Small intestine (tissue), 7 donors: ENCODE measurements at regions not wholly inside any gene's neighbourhood (a gene's known extent, or its start where the extent isn't known, plus 50 kb on each side); places are given as distances from the start of the nearest gene placed in this dataset.

Source experiments
- DNase-seq, 2 donors: peaks; one replicate each; pipeline versions ENCODE4 v3.0.0 to v3.0.0-alpha.2; 2013
- FAIRE-seq: peaks from 2 replicates; lab custom pipeline; 2012; peaks lifted over from hg19 to GRCh38; lab: Jason Lieb, UNC
- H3K27ac ChIP-seq, 3 donors: one replicate each; pipeline ENCODE4 v1.5.1; 2013; ENCODE audit warnings: low read length in 2 of 3, mild to moderate bottlenecking in 2 of 3, control low read depth in 1 of 3, inconsistent platforms in 1 of 3, low read depth in 1 of 3, moderate library complexity in 1 of 3
- H3K27me3 ChIP-seq, 3 donors: one replicate each; pipeline ENCODE4 v1.6.1; 2013; ENCODE audit warnings: low read length in 3 of 3, inconsistent platforms in 1 of 3; ENCODE audit not compliant: control insufficient read depth in 3 of 3, insufficient read depth in 3 of 3
- H3K36me3 ChIP-seq, 3 donors: one replicate each; pipeline ENCODE4 v1.6.1; 2013; ENCODE audit warnings: low read length in 3 of 3, inconsistent platforms in 1 of 3, low read depth in 1 of 3, mild to moderate bottlenecking in 1 of 3, moderate library complexity in 1 of 3; ENCODE audit not compliant: control insufficient read depth in 3 of 3, insufficient read depth in 2 of 3
- H3K4me1 ChIP-seq, 3 donors: one replicate each; pipeline ENCODE4 v1.6.1; 2013; ENCODE audit warnings: low read length in 2 of 3, inconsistent platforms in 1 of 3, low read depth in 1 of 3, mild to moderate bottlenecking in 1 of 3, moderate library complexity in 1 of 3; ENCODE audit not compliant: control insufficient read depth in 3 of 3, insufficient read depth in 2 of 3
- H3K4me3 ChIP-seq, 3 donors: one replicate each; pipeline ENCODE4 v1.5.1; 2013; ENCODE audit warnings: low read length in 3 of 3, control low read depth in 1 of 3, inconsistent platforms in 1 of 3, low read depth in 1 of 3, mild to moderate bottlenecking in 1 of 3, moderate library complexity in 1 of 3
- H3K9me3 ChIP-seq, 2 donors: one replicate each; pipeline ENCODE4 v1.6.1; 2013; ENCODE audit warnings: low read depth in 1 of 2, low read length in 1 of 2; ENCODE audit not compliant: control insufficient read depth in 2 of 2, insufficient read depth in 1 of 2
- WGBS, 3 donors: extraction: QIAGEN DNeasy Blood & Tissue Kit; methylation state at CpG; one replicate each; pipeline ENCODE4 v1.1.7; 2013; 5-methylcytosine and 5-hydroxymethylcytosine counted together
- donor health status: healthy with polysubstance abuse.
- donor health status: control.
- donor health status: control.
- donor health status: Bipolar disorder and iron deficiency.
- donor health status: healthy.

DNA sequence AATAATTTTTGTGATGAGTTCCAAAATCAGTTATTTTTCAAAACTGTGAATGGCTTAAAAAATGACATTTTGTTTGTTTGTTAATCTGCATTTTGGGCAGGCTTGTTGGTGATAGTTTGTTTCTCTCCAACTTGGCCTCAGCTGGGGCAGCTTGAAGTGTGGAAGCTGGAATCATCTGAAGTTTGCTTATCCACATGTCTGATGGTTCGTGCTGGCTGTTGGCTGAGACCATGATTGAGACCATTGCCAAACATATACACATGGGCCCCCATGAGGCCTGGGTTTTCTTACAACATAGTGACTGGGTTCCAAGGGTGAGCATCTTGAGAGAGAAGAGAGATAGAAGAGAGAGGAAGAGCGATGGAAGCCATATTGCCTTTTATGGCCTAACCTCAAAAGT, 201.2 kb downstream of the NDFIP2 start:
- Histone ChIP-seq H3K36me3 (no peaks in the 10 kb centered on the region), H3K27ac (no peak overlapping the region), H3K4me3 (no peak overlapping the region), H3K27me3 (no peaks in the 10 kb centered on the region), H3K4me1 (peaks cover 0 to 5% (median 0%) of the 10 kb centered on the region in 3 donors), H3K9me3 (peaks cover 0 to 9% of the 10 kb centered on the region in 2 donors)
- DNase-seq (no peak), FAIRE-seq (no peak)
- WGBS, 3 donors = 87 to 98% (median 97%) methylated on average over 2 of the region's 2 CpGs

GRCh38 chr13:79681069-79681468, 200.1 kb downstream of the NDFIP2 start:
- WGBS, 3 donors = 70 to 81% (median 77%) methylated on average over 1 of the region's 1 CpG
- Histone ChIP-seq H3K36me3 (no peaks in the 10 kb centered on the region), H3K27me3 (no peaks in the 10 kb centered on the region), H3K9me3 (peaks cover 0 to 9% of the 10 kb centered on the region in 2 donors), H3K4me3 (no peak overlapping the region), H3K27ac (no peak overlapping the region), H3K4me1 (peaks cover 0 to 9% (median 0%) of the 10 kb centered on the region in 3 donors)
- DNase-seq = peak in 1 of 2 donors; percentile 41
- FAIRE-seq = no peak

DNA sequence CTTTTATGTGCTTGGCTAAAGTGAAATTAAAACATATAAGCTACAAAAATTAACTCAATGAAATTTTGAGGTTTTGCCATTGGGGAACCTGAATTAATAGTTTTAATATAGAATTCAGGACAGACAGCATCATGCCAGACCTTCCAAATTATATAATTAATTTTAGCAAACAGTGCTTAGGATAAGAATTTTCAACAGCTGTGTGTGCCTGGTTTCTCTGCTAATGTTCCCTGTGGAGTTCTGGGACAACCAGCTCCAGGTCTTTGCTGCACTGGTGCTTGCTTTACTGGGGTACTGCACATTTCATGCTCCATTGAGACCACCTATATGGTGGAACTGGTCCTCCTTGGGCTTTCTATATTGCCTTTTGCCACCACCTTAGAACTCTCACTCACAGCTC, 199.5 kb downstream of the NDFIP2 start:
- FAIRE-seq (no peak), DNase-seq (no peak)
- Histone ChIP-seq H3K27ac (no peak overlapping the region), H3K36me3 (no peaks in the 10 kb centered on the region), H3K4me1 (peaks cover 0 to 12% (median 0%) of the 10 kb centered on the region in 3 donors), H3K9me3 (peaks cover 0 to 9% of the 10 kb centered on the region in 2 donors), H3K4me3 (no peak overlapping the region), H3K27me3 (no peaks in the 10 kb centered on the region)

GRCh38 chr13:79679334-79679733, 198.4 kb downstream of the NDFIP2 start:
- FAIRE-seq (no peak), DNase-seq (peak; percentile 77 to 79)
- no peak overlapping the region for H3K4me3 ChIP-seq
- H3K4me1 ChIP-seq = peaks cover 0 to 12% (median 0%) of the 10 kb centered on the region in 3 donors
- peaks cover 0 to 9% of the 10 kb centered on the region in 2 donors for H3K9me3 ChIP-seq
- no peak overlapping the region for H3K27ac ChIP-seq
- no peaks in the 10 kb centered on the region for H3K27me3 ChIP-seq
- 0 to 11% (median 6%) methylated on average over 2 of the region's 2 CpGs for WGBS, 3 donors
- H3K36me3 ChIP-seq = no peaks in the 10 kb centered on the region

DNA sequence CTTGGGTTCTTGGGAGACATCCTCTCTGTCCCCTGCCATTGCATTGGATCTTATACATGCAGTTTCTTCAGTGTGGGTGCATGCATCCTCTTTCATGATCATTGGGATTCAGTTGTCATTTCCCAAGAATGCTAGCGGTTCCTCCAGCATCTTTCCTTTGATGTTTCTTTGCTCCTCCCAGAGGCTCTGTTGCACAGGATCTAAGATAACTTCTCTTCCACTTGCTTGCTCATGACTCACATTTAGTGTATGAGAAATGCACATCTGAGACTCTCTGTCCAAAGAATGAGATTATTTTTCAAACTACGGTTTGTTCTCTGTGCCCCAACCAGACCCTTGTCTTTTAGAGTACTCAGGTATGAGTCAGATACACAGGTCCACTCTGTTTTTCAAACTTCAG, 197.1 kb downstream of the NDFIP2 start:
- Histone ChIP-seq H3K27me3 (no peaks in the 10 kb centered on the region), H3K36me3 (no peaks in the 10 kb centered on the region), H3K9me3 (peaks cover 0 to 9% of the 10 kb centered on the region in 2 donors), H3K4me1 (peaks cover 0 to 12% (median 0%) of the 10 kb centered on the region in 3 donors), H3K4me3 (no peak overlapping the region), H3K27ac (no peak overlapping the region)
- DNase-seq = no peak
- WGBS, 3 donors = 83 to 90% (median 89%) methylated on average over 2 of the region's 2 CpGs
- no peak for FAIRE-seq

DNA sequence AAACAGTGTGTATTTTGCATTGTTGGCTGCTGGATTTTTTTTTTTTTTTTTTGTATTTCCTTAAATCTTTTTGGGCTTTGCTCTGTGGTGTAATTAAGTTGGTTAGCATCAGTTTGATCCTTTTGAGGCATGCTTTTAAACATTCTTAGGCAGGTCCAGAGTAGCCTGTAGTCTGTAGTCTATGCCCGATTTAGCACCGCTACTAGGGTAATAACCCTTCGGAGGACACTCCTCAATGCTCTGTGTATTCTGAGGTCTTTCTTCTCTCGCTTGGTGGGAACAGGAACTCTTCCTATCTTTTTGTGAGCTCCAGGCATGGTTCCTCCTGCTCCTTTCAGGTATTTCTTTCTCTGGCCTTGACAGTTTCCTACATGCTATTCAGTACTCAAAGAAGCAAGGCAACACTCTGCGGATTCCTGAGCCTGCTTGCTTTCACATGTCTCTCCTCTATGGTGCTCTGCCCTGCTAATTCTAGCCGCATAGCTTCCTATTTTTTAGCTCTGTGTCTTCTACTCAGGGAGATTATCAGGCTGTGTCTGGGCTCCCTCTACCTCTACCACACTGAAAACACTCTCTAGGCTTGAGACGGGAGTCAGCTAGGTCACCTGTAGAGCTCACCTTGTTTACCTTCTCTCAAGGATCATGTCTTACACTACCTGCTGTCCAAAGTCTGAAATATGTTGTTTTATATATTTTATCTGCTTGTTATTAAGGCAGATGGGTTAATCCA, 195.1 kb downstream of the NDFIP2 start:
- DNase-seq (peak; percentile 46 to 71), FAIRE-seq (no peak)
- Histone ChIP-seq H3K4me1 (peaks cover 0 to 12% (median 0%) of the 10 kb centered on the region in 3 donors), H3K27me3 (no peaks in the 10 kb centered on the region), H3K36me3 (no peaks in the 10 kb centered on the region), H3K9me3 (no peaks in the 10 kb centered on the region), H3K4me3 (no peak overlapping the region), H3K27ac (no peak overlapping the region)
- WGBS, 3 donors = 38 to 71% (median 59%) methylated on average over 7 of the region's 7 CpGs

- Histone ChIP-seq H3K27me3 (no peaks in the 10 kb centered on the region), H3K9me3 (no peaks in the 10 kb centered on the region), H3K4me1 (peaks cover 0 to 7% (median 0%) of the 10 kb centered on the region in 3 donors), H3K36me3 (no peaks in the 10 kb centered on the region), H3K27ac (no peak overlapping the region), H3K4me3 (no peak overlapping the region)
- WGBS, 3 donors = 88 to 95% (median 91%) methylated on average over 5 of the region's 5 CpGs
- DNase-seq = no peak
- no peak for FAIRE-seq
These were observed 194.0 kb downstream of the NDFIP2 start for GRCh38 chr13:79674765-79675515.

- FAIRE-seq (no peak), DNase-seq (no peak)
- peaks cover 0 to 3% (median 0%) of the 10 kb centered on the region in 3 donors for H3K27me3 ChIP-seq
- no peak overlapping the region for H3K4me3 ChIP-seq
- no peaks in the 10 kb centered on the region for H3K36me3 ChIP-seq
- 79 to 100% (median 83%) methylated on average over 1 of the region's 1 CpG for WGBS, 3 donors
- no peaks in the 10 kb centered on the region for H3K9me3 ChIP-seq
- H3K27ac ChIP-seq = no peak overlapping the region
- peaks cover 0 to 7% (median 0%) of the 10 kb centered on the region in 3 donors for H3K4me1 ChIP-seq
These were observed 193.0 kb downstream of the NDFIP2 start for GRCh38 chr13:79673993-79674377.
